SK-N-SH treated with all-trans-retinoic acid at 6 μM for 48 hours (cell line): ENCODE measurements at regions not wholly inside any gene's neighbourhood (a gene's known extent, or its start where the extent isn't known, plus 50 kb on each side); places are given as distances from the start of the nearest gene placed in this dataset.

ENCODE experiments used
- ATAC-seq: fragments of 200-7000 bp; cut with Tn5 transposase; 3 replicates; pipeline ENCODE4 v1.9.1; 2020; ENCODE audit warnings: mild to moderate bottlenecking, moderate library complexity
- ARNTL ChIP-seq: fragments of 450-650 bp; formaldehyde crosslinking; IDR thresholded peaks from 2 replicates; pipeline ENCODE4 v1.5.0; 2020; ENCODE audit warnings: low read depth, mild to moderate bottlenecking, moderate library complexity, borderline replicate concordance
- BACH2 ChIP-seq: fragments of 250-450 bp; sonication (Bioruptor Pico); IDR thresholded peaks from 2 replicates; pipeline ENCODE4 v1.9.0; 2021; ENCODE audit warnings: mild to moderate bottlenecking, borderline replicate concordance
- CSDC2 ChIP-seq: fragments of 250-450 bp; sonication (Bioruptor Pico); IDR thresholded peaks from 2 replicates; pipeline ENCODE4 v1.5.0; 2020; ENCODE audit warnings: mild to moderate bottlenecking, moderate library complexity
- OSR1 ChIP-seq: fragments of 250-450 bp; sonication (Bioruptor Pico); IDR thresholded peaks from 2 replicates; pipeline ENCODE4 v1.8.0; 2022; ENCODE audit warnings: moderate library complexity, mild to moderate bottlenecking, inconsistent platforms
- PPARA ChIP-seq: fragments of 250-450 bp; sonication (Bioruptor Pico); IDR thresholded peaks from 2 replicates; pipeline ENCODE4 v1.5.0; 2020; ENCODE audit warnings: mild to moderate bottlenecking, borderline replicate concordance
- RARB ChIP-seq: fragments of 250-450 bp; sonication (Bioruptor Pico); IDR thresholded peaks from 2 replicates; pipeline ENCODE4 v1.8.0; 2021; ENCODE audit warnings: mild to moderate bottlenecking, moderate library complexity
- SNAI2 ChIP-seq: fragments of 250-450 bp; sonication (Bioruptor Pico); IDR thresholded peaks from 2 replicates; pipeline ENCODE4 v1.5.0; 2020; ENCODE audit warnings: mild to moderate bottlenecking, moderate library complexity
- TCF4 ChIP-seq: fragments of 250-450 bp; sonication (Bioruptor Pico); IDR thresholded peaks from 2 replicates; pipeline ENCODE4 v1.8.0; 2021; ENCODE audit warnings: mild to moderate bottlenecking, moderate library complexity, borderline replicate concordance
- ZC3H10 ChIP-seq: fragments of 250-450 bp; sonication (Bioruptor Pico); IDR thresholded peaks from 2 replicates; pipeline ENCODE4 v1.5.1; 2021; ENCODE audit warnings: mild to moderate bottlenecking, moderate library complexity
- ZFP30 ChIP-seq: fragments of 450-650 bp; formaldehyde crosslinking; IDR thresholded peaks from 2 replicates; pipeline ENCODE4 v1.5.0; 2022; ENCODE audit warnings: mild to moderate bottlenecking, moderate library complexity
- ZNF565 ChIP-seq: fragments of 450-650 bp; formaldehyde crosslinking; conservative IDR thresholded peaks from 2 replicates; pipeline ENCODE4 v1.5.0; 2020; ENCODE audit warnings: low read depth, mild to moderate bottlenecking, moderate library complexity
- ZNF70 ChIP-seq: fragments of 450-650 bp; formaldehyde crosslinking; IDR thresholded peaks from 2 replicates; pipeline ENCODE4 v1.5.0; 2020; ENCODE audit warnings: mild to moderate bottlenecking, moderate library complexity
- ZNF8 ChIP-seq: fragments of 450-650 bp; formaldehyde crosslinking; IDR thresholded peaks from 2 replicates; pipeline ENCODE4 v1.5.0; 2020; ENCODE audit warnings: mild to moderate bottlenecking, moderate library complexity
- TF ChIP-seq, protein P1 (sequence below): fragments of 250-450 bp; sonication (Bioruptor Pico); IDR thresholded peaks from 2 replicates; pipeline ENCODE4 v1.5.1; 2021; ENCODE audit warnings: mild to moderate bottlenecking, moderate library complexity
- TF ChIP-seq, protein P2 (sequence below): fragments of 250-450 bp; sonication (Bioruptor Pico); IDR thresholded peaks from 2 replicates; pipeline ENCODE4 v1.8.0; 2021; ENCODE audit warnings: low read depth, mild to moderate bottlenecking, moderate library complexity, borderline replicate concordance
- TF ChIP-seq, protein P3 (sequence below): fragments of 250-450 bp; sonication (Bioruptor Pico); IDR thresholded peaks from 2 replicates; pipeline ENCODE4 v1.5.1; 2020; ENCODE audit warnings: low read depth, mild to moderate bottlenecking, moderate library complexity
- TF ChIP-seq, protein P4 (sequence below): fragments of 250-450 bp; sonication (Bioruptor Pico); IDR thresholded peaks from 2 replicates; pipeline ENCODE4 v1.5.0; 2020; ENCODE audit warnings: mild to moderate bottlenecking, moderate library complexity
- TF ChIP-seq, protein P5 (sequence below): fragments of 250-450 bp; sonication (Bioruptor Pico); IDR thresholded peaks from 2 replicates; pipeline ENCODE4 v1.8.0; 2020; ENCODE audit warnings: mild to moderate bottlenecking, moderate library complexity, borderline replicate concordance

DNA sequence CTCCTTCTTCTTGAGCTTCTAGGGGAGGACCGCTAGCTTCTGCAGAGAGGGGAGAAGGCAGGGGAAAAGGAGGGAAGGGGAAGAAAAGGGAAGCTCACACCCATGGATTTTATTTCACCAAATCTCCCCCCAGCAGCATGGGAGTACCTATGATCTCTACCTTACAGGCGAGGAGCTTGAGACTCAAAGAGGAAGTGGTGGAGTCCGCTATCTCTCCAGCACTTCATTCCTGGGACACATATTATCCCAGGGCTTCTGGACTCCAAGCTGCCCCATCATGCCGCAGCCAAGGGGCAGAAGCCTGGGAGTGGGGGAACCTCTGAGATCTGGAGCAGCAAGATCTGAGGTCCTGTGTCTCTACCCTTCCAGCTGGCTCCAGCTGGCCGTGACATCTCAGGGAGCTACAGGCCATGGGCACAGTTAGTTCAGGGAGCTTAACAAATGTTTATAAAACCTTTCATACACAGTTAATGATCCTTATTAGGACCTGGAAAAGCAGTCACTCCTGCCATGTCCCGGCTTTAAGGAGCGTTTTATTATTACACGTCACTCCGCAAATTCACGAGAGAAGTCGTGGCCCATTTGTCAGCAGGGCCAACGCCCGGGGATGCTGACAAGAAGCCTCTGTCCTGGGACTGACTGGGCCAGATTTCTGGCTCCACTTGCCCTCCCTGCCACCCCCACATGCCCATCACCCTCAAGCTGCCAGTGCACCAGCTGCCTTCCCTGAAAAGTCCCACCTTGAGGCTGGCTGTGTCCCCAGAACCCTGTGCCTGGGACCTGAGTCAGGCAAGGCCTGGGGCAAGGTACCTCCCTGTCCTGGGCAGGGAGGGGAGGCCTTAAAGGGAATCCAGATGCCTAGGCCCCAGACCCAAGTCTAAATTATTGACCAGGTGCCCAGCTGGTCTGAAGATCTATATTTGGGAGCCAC, 132.1 kb upstream of the ZMIZ1 start:
- ATAC-seq, result no peak
- TF ChIP-seq ZNF8 (no peak), ZNF565 (CRISPR knock-in tag) (no peak), PPARA (CRISPR knock-in tag) (no peak), SNAI2 (CRISPR knock-in tag) (no peak)
- TF ChIP-seq, protein P1, sequence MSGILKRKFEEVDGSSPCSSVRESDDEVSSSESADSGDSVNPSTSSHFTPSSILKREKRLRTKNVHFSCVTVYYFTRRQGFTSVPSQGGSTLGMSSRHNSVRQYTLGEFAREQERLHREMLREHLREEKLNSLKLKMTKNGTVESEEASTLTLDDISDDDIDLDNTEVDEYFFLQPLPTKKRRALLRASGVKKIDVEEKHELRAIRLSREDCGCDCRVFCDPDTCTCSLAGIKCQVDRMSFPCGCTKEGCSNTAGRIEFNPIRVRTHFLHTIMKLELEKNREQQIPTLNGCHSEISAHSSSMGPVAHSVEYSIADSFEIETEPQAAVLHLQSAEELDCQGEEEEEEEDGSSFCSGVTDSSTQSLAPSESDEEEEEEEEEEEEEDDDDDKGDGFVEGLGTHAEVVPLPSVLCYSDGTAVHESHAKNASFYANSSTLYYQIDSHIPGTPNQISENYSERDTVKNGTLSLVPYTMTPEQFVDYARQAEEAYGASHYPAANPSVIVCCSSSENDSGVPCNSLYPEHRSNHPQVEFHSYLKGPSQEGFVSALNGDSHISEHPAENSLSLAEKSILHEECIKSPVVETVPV (CRISPR knock-in tag), result no peak
- TF ChIP-seq, protein P2, sequence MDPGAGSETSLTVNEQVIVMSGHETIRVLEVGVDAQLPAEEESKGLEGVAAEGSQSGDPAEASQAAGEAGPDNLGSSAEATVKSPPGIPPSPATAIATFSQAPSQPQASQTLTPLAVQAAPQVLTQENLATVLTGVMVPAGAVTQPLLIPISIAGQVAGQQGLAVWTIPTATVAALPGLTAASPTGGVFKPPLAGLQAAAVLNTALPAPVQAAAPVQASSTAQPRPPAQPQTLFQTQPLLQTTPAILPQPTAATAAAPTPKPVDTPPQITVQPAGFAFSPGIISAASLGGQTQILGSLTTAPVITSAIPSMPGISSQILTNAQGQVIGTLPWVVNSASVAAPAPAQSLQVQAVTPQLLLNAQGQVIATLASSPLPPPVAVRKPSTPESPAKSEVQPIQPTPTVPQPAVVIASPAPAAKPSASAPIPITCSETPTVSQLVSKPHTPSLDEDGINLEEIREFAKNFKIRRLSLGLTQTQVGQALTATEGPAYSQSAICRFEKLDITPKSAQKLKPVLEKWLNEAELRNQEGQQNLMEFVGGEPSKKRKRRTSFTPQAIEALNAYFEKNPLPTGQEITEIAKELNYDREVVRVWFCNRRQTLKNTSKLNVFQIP (CRISPR knock-in tag), result no peak
- TF ChIP-seq, protein P3, sequence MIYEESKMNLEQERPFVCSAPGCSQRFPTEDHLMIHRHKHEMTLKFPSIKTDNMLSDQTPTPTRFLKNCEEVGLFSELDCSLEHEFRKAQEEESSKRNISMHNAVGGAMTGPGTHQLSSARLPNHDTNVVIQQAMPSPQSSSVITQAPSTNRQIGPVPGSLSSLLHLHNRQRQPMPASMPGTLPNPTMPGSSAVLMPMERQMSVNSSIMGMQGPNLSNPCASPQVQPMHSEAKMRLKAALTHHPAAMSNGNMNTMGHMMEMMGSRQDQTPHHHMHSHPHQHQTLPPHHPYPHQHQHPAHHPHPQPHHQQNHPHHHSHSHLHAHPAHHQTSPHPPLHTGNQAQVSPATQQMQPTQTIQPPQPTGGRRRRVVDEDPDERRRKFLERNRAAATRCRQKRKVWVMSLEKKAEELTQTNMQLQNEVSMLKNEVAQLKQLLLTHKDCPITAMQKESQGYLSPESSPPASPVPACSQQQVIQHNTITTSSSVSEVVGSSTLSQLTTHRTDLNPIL (CRISPR knock-in tag), result no peak

DNA sequence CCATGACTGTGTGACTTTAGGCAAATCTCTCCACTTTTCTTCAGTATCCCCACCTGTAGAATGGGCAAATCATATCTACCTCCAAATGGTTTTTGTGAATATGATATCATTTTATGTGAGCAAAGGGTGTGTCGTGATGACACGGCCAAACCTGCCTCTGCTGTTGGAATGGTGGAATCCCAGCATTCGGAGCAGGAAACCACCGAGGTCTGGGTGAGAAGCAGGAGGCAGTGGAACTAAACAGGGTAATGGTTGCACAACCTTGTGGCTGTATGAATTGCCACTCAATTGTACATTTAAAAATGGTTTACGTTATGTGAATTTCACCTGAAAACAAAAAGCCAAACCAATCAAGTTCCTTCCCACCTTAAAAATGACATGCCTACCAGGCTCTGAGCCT, 131.4 kb upstream of the ZMIZ1 start:
- no peak for TF ChIP-seq CSDC2 (CRISPR knock-in tag)
- no peak for TF ChIP-seq ZC3H10 (CRISPR knock-in tag)
- TF ChIP-seq ZNF70 (CRISPR knock-in tag), result no peak
- TF ChIP-seq, protein P4, sequence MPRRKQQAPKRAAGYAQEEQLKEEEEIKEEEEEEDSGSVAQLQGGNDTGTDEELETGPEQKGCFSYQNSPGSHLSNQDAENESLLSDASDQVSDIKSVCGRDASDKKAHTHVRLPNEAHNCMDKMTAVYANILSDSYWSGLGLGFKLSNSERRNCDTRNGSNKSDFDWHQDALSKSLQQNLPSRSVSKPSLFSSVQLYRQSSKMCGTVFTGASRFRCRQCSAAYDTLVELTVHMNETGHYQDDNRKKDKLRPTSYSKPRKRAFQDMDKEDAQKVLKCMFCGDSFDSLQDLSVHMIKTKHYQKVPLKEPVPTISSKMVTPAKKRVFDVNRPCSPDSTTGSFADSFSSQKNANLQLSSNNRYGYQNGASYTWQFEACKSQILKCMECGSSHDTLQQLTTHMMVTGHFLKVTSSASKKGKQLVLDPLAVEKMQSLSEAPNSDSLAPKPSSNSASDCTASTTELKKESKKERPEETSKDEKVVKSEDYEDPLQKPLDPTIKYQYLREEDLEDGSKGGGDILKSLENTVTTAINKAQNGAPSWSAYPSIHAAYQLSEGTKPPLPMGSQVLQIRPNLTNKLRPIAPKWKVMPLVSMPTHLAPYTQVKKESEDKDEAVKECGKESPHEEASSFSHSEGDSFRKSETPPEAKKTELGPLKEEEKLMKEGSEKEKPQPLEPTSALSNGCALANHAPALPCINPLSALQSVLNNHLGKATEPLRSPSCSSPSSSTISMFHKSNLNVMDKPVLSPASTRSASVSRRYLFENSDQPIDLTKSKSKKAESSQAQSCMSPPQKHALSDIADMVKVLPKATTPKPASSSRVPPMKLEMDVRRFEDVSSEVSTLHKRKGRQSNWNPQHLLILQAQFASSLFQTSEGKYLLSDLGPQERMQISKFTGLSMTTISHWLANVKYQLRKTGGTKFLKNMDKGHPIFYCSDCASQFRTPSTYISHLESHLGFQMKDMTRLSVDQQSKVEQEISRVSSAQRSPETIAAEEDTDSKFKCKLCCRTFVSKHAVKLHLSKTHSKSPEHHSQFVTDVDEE (CRISPR knock-in tag), result no peak
- no peak for TF ChIP-seq ARNTL
- TF ChIP-seq ZNF565 (CRISPR knock-in tag), result no peak
- TF ChIP-seq, protein P5, sequence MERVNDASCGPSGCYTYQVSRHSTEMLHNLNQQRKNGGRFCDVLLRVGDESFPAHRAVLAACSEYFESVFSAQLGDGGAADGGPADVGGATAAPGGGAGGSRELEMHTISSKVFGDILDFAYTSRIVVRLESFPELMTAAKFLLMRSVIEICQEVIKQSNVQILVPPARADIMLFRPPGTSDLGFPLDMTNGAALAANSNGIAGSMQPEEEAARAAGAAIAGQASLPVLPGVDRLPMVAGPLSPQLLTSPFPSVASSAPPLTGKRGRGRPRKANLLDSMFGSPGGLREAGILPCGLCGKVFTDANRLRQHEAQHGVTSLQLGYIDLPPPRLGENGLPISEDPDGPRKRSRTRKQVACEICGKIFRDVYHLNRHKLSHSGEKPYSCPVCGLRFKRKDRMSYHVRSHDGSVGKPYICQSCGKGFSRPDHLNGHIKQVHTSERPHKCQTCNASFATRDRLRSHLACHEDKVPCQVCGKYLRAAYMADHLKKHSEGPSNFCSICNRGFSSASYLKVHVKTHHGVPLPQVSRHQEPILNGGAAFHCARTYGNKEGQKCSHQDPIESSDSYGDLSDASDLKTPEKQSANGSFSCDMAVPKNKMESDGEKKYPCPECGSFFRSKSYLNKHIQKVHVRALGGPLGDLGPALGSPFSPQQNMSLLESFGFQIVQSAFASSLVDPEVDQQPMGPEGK, result no peak
- TF ChIP-seq ZFP30 (CRISPR knock-in tag), result no peak
- TF ChIP-seq, protein P1 (CRISPR knock-in tag), result no peak
- TF ChIP-seq OSR1 (CRISPR knock-in tag), result no peak
- TF ChIP-seq PPARA (CRISPR knock-in tag), result no peak
- TF ChIP-seq TCF4 (CRISPR knock-in tag), result no peak
- no peak for TF ChIP-seq SNAI2 (CRISPR knock-in tag)
- no peak for TF ChIP-seq RARB (CRISPR knock-in tag)
- TF ChIP-seq BACH2 (CRISPR knock-in tag), result no peak
- TF ChIP-seq, protein P3 (CRISPR knock-in tag), result no peak
- TF ChIP-seq, protein P2 (CRISPR knock-in tag), result no peak
- ATAC-seq, result no peak
